ENCODE measurements at regions not wholly inside any gene's neighbourhood (a gene's known extent, or its start where the extent isn't known, plus 50 kb on each side); places are given as distances from the start of the nearest gene placed in this dataset.

DNA sequence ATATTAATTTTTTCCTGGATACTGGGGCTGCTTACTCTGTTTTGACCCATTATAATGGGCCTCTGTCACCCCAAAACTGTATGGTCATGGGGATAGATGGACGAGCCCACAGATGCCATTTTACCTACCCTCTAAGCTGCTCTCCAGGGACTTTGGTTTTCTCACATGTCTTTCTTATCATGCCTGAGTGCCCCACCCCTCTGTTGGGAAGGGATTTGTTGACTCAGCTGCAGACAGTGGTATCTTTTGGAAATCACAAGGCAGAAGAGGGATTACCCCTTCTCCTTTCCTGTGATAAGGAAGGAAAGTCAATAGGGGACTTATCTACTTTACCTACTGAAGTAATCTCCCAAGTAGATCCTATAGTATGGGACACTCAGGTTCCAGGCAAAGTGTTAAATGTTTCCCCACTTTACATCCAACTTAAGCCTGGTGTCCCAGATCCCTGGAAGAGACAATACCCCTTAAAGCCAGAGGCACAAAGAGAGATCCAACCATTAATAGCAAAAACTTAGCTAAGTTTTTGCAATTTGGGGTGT is 182.7 kb downstream of the RNF152 start:
- TF ChIP-seq CBX3 (IDR thresholded peaks at IDR 0.05; ENCODE audit: low read depth) (no peak), POLR2A (IDR thresholded peaks at IDR 0.05; ENCODE audit: borderline replicate concordance, extremely low read depth, insufficient read depth, insufficient read length) (no peak), RAD21 (IDR thresholded peaks at IDR 0.05; ENCODE audit: low read depth) (no peak), SRF (IDR thresholded peaks at IDR 0.05; ENCODE audit: low read depth) (no peak), SIN3A (IDR thresholded peaks at IDR 0.05; ENCODE audit: low read depth) (no peak), EZH2 (IDR thresholded peaks at IDR 0.05) (no peak), POLR2AphosphoS5 (IDR thresholded peaks at IDR 0.05; ENCODE audit: low read depth, low read length) (no peak)
- TF ChIP-seq, protein P1, sequence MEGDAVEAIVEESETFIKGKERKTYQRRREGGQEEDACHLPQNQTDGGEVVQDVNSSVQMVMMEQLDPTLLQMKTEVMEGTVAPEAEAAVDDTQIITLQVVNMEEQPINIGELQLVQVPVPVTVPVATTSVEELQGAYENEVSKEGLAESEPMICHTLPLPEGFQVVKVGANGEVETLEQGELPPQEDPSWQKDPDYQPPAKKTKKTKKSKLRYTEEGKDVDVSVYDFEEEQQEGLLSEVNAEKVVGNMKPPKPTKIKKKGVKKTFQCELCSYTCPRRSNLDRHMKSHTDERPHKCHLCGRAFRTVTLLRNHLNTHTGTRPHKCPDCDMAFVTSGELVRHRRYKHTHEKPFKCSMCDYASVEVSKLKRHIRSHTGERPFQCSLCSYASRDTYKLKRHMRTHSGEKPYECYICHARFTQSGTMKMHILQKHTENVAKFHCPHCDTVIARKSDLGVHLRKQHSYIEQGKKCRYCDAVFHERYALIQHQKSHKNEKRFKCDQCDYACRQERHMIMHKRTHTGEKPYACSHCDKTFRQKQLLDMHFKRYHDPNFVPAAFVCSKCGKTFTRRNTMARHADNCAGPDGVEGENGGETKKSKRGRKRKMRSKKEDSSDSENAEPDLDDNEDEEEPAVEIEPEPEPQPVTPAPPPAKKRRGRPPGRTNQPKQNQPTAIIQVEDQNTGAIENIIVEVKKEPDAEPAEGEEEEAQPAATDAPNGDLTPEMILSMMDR (IDR thresholded peaks at IDR 0.05 in 2 of 3, conservative IDR thresholded peaks at IDR 0.05 in 1 of 3; ENCODE audit: borderline replicate concordance in 1 of 3, insufficient read depth in 1 of 3, low read depth in 2 of 3, low read length in 2 of 3) = no peak

All from HCT116 (cell line).